GM18858 (cell line): ENCODE measurements at regions not wholly inside any gene's neighbourhood (a gene's known extent, or its start where the extent isn't known, plus 50 kb on each side); places are given as distances from the start of the nearest gene placed in this dataset.
"Not testable (repeated sequence)": the region's sequence is repeated elsewhere in the genome, so short reads cannot be mapped to it uniquely, and the experiment has no call there.

ENCODE experiments used
- ATAC-seq: cut with Tn5 transposase; IDR thresholded peaks from one replicate; pipeline ENCODE4 v1.9.1; 2021; ENCODE audit not compliant: unreplicated experiment

DNA sequence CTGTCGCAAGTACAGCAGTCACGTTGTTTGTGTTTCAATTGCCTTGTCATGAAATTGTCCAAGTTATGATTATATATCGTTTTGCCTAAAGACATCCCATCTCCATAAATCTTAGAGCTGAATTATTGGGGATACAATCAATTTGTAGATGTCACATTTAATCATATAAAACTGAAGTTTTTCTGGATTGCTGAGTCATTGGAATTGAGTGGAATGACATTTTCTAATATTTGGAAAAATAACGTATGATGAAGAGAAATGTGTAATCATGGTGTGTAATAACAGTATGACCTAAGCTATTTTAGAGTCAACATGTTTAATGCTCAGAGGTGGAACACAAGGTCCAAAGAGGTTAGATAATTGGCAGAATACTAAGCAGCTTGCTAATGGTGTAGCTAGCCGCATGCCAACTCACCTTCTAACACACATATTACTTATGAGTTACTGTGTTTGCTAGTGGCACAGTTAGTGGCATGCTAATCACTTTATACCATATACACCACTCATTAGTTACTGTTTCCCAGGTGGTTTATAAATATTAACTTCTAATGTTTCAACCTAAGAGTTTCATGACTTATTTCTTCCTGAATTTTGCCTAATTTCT, 473.1 kb upstream of the GRAMD2B start:
- no peak for ATAC-seq

DNA sequence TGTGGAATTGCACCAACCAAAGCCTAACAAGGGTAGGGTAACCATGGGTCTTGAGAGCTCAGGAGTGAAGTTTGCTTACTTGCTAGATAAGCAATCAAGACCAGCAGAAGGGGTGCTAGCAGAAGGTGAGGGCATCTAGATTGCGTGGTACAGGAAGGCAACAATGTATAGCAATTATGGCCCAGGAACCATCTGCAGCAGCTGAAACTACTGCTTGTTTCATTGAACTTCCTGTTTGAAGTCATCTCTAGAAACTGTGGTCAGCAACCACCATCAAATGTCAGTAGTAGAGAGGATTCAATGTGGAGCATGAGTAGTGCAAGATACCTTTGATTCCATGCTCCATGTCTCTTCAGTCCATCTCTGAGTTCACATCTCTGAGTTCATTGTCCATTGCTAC, 462.1 kb upstream of the GRAMD2B start:
- peak; percentile 99 for ATAC-seq

DNA sequence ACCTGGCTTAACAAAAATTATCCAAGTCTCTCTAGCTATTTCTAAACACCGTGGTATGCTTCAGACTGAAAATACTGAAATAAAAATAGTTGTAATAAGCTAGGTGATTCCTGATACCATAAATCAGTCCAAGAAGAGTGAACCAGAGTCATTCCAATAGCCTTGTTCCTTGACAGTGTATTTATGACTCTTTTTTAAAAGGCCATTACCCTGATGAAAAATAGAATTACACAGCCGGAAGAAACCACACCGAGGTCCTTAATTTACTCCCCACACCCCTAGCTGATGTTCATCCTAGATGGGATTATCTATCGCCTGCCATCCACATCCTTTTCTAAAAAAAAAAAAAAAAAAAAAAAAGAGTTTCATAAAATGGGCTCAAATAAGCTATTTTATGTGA, 457.6 kb upstream of the GRAMD2B start:
- ATAC-seq = no peak

DNA sequence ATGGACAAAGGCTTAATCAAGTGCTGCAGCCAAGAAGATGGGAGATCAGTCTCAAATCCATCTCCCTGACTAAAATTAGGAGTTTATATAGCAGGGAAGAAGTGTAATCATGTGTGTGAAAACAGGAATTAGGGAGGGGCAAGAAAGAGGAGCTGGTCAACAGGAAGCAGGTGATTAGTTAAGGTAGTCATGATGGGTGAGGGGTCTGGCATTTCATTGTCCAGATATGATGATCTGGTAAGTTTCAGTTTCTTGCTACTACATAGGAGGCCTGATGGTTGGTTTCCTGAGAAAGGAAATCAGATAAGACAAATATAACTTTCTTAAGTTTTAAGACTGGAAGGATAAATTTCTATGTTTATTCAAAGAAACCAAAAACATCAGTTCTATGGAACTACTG, 455.6 kb upstream of the GRAMD2B start:
- ATAC-seq = no peak

DNA sequence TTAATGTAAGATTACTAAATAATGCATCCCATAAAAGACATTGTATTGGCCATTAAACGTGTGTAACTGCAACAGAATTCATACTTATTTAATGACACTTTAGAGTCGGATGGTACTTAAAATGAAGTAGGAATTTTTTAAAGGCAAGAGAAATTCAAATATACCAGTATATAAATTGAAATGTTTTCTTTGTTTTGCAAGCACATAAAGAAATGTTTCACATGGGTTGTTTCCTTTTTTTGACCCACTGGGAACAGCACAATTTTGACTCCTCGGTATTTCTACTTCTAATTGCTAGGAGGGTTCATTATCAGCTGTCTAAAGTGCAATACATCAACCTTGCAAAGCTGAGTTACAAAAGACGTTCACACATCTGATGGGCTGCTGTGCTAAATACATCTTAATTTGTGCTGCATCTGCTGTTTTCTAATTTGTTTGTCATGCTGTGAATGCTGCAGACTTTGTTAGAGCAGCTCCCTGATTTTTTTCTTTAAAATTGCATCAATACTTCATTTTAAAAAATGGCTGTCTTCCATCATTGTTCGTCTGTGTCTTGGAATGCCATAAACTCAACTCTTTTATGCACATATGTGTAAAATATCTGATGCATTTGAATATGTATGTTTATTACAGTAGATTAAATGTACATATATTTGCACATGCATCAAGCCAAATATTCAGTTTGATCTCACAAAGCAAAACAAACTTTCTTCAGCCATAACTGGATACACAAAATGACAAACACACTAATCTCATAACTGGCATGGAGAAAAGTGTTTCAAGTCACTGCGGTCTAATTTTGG, 454.0 kb upstream of the GRAMD2B start:
- no peak for ATAC-seq

DNA sequence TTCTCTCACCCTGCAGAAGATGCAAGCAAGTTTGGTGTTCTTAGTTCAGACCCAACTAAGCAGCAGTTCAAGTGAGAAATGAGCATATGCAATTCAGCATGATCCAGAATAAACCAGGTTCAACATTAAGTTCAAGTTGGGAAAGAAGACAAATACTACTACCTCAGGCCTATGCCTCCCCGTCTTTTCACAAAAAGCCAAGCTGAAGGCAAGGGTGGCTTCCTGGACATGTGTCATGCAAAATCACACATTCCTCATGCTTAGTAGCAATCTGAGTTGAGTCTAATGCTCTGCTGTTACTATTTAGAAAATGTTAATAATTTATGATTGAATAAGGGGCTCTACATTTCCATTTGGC, 453.4 kb upstream of the GRAMD2B start:
- no peak for ATAC-seq

DNA sequence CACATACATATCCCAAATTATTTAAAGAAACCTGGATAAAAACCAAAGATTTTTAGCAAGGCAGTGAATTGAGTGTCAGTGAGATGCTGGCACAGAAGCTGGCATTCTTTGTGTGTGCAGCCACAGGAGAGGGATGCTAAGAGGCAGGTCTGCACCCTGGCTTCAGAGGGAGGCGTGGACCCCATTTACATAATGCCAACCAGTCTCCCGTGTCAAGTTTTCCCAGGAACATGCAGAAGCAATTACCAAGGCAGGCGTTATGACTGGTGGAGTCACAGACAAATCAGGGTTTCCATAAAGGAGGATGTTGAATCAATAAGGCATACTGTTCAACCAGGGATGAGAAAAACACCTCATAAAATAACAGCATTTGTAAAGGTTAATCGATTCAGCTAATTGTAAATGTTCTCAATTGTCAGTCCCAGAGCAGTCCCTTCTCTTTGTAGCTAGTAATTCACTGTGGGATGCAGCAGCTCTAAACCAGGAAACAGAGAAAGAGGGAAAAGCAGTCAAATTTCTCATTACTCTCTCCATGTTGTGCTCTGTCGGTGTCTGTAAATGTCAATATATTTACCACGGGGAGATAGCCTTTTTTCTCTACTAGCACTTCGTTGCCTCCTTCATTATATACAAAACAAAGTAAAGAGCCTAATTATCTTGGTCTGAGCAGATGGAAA, 452.4 kb upstream of the GRAMD2B start:
- ATAC-seq = no peak

DNA sequence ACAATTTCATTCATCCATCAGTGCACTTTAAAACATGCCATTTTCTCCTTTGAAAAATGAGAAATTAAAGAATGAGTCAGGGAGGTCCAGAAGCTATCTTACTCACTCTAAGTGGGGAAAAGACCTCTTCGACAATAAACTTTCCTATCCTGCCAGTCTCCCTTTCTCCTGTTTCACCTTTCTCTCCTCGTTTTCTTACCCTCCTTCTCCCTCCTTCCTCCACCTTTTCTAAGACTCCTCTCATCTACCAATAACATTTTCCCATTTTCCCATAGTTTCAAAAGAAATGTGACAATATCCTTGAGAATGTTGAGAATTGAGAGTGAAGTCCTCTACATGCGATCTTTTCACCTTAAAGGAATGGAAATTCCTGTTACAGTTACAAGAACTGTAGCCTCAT, 450.5 kb upstream of the GRAMD2B start:
- no peak for ATAC-seq

DNA sequence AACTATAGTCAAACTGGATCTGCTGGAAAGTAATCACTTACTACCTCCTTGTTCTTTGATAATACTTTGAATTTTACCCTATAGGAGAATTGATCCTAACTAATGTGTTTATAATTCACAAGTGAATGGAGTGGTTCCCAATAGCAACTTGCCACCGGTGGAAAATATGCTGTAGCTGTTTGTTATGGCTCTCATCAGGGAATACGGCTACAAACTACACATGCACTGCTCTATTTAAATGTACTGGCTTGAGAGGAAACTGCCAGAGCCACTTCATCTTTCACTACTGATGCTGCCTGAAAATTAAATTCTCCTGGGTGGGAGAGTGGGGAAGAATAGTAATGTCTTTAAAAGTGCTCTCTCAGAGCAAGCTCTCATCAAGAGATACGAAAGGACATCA, 448.5 kb upstream of the GRAMD2B start:
- ATAC-seq = no peak

DNA sequence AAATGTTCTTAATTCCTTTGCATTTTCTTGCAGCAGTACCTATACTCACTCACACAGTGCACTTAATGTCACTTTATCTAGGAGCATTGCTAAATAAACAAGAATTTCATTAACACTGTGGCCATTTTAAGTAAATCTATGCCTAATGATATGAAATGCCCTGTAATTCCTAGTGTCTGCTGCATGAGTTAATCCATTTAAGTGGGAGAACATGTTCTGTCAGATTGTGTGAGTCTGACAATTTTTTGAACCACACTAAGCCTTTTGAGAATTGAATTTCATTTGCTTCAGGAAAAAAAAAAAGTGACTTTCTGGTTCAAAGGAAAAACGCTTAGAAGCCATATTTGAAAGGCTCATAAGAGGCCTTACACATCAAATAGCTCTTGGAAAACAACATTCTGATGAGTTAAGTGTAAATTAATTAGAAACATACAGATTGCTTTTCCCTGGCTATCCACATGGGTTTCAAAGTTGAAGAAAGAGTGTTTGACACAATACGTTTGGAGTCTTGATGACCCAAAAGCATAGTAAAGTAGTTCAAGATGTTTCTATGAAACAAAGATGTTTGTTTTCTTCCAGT, 446.7 kb upstream of the GRAMD2B start:
- no peak for ATAC-seq

DNA sequence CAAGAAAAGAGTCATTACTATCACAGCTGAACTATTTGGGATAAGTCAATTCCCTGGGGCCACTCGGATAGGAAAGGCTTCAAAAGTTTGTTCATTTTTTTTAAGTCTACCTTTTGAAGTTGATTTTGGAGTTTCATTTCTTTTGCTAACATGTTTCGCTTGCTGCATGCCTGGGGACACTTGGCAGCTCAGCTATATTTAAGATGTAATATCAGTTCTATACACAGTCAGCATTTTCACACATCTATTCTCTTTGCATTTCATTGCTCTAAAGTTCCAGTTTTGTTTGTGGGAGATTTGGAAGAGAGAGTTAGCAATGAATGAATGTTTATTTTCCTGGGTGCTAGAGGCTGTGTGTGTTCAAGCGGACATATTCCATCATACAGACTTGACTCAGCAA, 445.2 kb upstream of the GRAMD2B start:
- no peak for ATAC-seq

DNA sequence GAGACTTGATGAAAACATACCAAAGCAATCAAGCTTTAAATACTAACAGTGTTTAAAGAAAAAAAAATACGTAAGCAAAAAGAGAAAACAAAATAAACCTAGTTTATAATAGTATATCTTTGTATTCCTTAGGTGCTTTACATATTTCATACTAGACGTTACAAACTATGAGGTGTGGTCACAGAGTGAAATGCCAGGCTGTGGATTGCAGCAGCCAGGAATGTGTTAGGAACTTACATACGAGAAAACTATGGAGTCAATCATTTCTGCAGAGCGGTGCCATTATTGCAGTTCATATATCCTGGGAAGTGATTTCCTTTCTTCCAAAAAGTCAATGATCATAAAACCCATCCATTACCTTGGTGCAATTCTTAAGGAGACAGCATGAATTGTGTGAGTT, 443.6 kb upstream of the GRAMD2B start:
- no peak for ATAC-seq

DNA sequence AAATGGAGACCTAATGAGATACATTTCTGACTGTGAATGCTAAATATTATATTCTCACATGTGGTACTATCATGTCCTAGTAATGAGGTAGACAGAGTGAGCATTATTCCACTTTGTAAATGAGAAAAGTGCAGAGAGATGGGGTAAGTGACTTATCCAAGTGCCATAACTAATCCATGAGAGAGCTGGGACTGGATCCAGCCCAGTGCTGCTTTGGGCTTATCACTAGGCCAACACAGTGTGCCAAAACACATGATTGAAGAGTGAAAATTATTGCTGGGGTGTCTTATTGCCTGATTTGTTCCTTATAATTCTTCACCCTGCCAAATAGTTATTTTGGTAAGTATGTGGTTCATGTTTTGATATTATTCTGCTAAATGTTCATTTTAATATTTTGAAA, 442.2 kb upstream of the GRAMD2B start:
- no peak for ATAC-seq

DNA sequence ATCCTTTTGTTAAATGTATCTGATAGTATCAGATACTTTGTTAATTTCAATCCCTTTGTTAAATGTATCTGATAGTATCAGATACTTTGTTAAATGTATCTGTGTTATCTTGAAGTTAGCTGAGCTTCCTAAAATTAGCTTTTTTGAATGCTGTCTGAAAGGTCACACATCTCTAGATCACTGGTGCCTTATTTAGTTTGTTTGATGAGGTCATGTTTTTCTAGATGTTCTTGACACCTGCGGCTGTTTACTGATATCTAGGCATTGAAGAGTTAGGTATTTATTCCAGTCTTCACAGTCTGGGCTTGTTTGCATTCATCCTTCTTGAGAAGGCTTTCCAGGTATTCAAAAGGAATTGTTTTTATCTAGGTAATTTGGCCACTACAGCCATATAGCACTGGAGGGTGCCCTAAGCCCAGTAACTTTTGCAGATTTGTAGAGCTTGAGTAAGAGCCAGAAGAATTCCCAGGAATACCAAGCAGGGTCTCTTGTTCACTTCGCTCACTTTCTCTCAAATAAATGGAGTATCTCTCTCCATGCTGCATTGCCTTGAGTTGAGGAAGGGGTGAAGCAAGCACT, 435.4 kb upstream of the GRAMD2B start:
- ATAC-seq = no peak

DNA sequence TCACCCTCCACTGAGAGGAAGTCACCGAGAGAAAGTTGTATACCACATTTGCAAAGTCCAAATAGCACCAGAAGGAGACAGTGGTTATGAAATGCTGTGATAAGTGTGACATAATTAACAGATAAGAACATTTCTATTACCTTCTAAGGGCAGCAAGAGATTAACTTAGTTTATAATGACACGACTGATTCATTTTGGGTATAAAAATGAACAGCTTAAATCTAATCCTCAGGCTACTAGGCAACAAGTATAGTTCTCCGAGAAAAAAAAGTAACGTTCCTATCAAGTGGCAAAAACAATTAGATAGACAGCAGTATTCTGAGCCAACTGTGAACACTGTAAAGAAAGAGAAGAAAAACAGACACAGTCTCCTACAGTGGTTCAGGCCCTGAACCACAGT, 431.2 kb upstream of the GRAMD2B start:
- no peak for ATAC-seq

DNA sequence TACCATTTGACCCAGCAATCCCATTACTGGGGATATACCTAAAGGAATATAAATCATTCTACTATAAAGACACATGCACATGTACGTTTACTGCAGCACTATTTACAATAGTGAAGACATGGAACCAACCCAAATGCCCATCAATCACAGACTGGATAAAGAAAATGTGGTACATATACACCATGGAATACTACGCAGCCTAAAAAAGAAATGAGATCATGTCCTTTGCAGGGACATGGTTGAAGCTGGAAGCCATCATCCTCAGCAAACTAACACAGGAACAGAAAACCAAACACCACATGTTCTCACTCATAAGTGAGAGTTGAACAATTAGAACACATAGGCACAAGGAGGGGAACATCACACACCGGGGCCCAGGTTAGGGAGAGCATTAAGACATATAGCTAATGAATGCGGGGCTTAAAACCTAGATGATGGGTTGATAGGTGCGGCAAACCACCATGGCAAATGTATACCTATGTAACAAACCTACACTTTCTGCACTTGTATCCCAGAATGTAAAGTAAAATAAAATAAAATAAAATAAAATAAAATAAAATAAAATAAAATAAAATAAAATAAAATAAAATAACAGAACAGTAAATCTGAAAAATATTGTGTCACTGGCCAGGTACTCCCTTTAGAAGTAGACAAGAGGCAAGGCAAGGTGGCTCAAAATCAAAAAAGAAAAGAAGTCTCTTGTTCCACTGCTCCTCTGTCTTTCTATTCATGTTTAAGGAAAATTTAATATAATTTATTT, 423.8 kb upstream of the GRAMD2B start:
- not testable (repeated sequence) for ATAC-seq

DNA sequence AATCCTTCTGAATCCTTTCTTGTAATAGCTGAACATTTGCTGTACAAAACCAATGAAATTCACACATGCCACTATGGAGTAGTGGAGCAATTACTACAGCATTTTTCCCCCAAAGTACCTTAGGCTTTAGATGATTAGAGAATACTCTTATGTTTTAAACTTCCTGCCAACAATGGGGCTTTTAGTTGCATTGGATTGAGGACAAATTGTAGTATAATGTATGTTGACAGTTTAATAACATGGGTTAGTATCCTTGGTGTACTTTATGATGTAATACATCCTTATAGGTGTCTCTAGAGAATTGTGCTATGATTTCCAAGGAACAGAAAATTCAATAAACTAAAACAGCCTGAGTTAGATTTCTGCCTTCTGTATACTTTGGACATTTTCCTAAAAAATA, 422.7 kb upstream of the GRAMD2B start:
- no peak for ATAC-seq

DNA sequence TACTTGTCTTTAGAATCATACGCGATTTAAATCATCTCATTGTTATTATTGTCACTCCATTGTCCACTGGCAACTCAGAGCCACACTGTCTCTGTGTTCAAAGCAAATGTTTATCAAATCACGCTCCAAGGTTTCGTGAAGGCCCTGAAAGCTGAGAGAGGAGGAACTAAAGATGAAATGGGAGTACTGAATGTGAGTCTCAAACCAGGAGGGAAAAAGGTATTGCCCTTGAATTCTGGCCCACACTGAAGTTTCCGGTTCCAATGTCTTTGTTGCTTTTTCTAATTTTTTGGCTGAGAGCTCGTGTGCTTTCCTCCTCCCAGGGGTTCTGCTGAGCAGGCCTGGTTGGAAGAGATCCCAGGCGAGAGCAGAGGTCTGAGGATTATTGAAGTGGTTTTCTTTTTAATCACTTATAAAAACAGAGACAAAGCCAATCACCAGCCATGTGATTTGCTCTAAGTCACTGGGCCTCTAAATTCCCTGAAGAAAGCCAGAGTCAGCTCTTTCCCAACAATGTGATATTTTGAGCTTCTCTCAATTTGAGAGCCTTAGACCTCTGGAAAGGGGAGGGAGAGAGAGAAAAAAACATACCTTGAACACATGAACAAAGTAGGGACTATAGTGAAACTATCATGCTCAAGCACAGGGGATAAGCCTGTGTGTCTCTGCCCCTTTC, 420.8 kb upstream of the GRAMD2B start:
- no peak for ATAC-seq

DNA sequence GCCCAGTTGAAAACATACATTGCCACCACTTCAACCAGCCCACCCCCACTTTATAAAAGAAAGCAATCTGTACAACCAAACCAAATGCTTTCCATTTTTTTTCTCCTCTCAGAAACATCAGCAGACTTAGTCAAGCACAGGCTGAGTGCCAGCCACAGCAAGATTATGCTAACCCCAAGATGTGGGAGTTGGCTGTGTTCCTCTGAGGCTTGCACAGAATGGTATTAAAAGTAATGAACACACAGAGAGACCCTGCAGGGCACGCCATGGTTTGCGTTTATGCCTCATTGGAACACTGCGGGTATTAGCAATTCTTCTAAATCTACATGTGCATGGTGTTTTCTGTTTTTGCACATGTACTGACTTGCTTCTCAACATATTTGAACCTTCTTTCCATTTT, 419.9 kb upstream of the GRAMD2B start:
- no peak for ATAC-seq

DNA sequence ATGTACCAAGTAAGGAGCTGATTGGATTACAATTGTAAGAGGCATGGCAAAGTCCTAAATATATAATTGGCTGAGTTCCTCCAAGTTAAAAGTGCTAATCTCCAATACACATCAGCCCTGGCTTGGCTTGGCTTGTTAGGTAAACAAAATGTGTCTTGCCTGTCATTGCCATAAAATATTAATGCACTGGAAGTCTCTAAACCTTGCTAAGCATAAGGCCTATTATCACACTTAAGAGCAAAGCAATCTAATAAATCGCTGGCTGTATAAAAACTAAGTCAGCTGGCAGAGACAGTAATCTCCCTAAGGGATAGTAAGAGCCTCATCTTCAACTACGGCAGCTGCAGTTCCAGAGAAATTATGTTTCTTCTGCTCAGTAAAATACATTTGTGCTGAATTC, 418.6 kb upstream of the GRAMD2B start:
- ATAC-seq = no peak
